Central memory CD8-positive, alpha-beta T cell (primary cell): ENCODE measurements at regions not wholly inside any gene's neighbourhood (a gene's known extent, or its start where the extent isn't known, plus 50 kb on each side); places are given as distances from the start of the nearest gene placed in this dataset.
"Not testable (repeated sequence)": the region's sequence is repeated elsewhere in the genome, so short reads cannot be mapped to it uniquely, and the experiment has no call there.

ENCODE experiments used
- ATAC-seq: fragments of 150-1000 bp; cut with Tn5 transposase; replicated peaks from 2 replicates; pipeline ENCODE4 v1.10.0; 2022; ENCODE audit warnings: mild to moderate bottlenecking, moderate FRiP score, moderate number of reproducible peaks; ENCODE audit not compliant: poor library complexity, severe bottlenecking; ENCODE audit errors: extremely low read depth
- DNase-seq, 2 donors: peaks; one replicate each; pipeline ENCODE4 v3.0.0; 2021; ENCODE audit warnings: low spot score in 2 of 2
- H3K27ac Mint-ChIP-seq: one replicate; pipeline ENCODE4 v1.8.0; 2022; ENCODE audit warnings: low read depth, mild to moderate bottlenecking, moderate library complexity, mixed read lengths
- H3K27me3 Mint-ChIP-seq: one replicate; pipeline ENCODE4 v1.8.0; 2022; ENCODE audit warnings: mixed read lengths
- H3K36me3 Mint-ChIP-seq: one replicate; pipeline ENCODE4 v1.8.0; 2022; ENCODE audit warnings: mild to moderate bottlenecking, moderate library complexity, mixed read lengths; ENCODE audit not compliant: insufficient read depth
- H3K4me1 Mint-ChIP-seq: one replicate; pipeline ENCODE4 v1.8.0; 2022; ENCODE audit warnings: mixed read lengths
- H3K4me3 Mint-ChIP-seq: one replicate; pipeline ENCODE4 v1.8.0; 2022; ENCODE audit warnings: mild to moderate bottlenecking, moderate library complexity, mixed read lengths
- H3K9me3 Mint-ChIP-seq: one replicate; pipeline ENCODE4 v1.8.0; 2022; ENCODE audit warnings: mixed read lengths

DNA sequence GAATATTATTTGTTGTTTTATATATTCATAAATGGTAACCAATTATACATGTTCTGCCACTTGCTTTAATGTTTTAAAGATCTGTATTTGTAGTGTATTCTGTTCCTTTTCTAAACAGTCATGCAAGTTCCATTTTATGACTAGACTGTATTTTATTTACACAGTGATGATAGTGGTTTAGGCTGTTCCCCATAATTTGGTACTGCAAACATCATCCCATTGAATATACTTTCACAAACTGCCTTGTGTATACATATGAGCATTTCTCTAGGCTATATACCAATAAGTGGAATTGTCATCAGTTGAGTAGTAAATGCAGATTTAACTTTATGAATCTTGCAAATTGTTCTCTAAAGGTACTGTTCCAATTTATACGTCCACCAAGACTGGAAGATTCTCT, 738.0 kb downstream of the EPHA7 start:
- peaks cover 6% of the 10 kb centered on the region for H3K9me3 Mint-ChIP-seq
- no peaks in the 10 kb centered on the region for H3K4me1 Mint-ChIP-seq
- H3K4me3 Mint-ChIP-seq, result no peak overlapping the region
- H3K27ac Mint-ChIP-seq, result no peak overlapping the region
- DNase-seq, result no peak
- no peaks in the 10 kb centered on the region for H3K36me3 Mint-ChIP-seq
- H3K27me3 Mint-ChIP-seq, result no peaks in the 10 kb centered on the region
- ATAC-seq, result no peak

GRCh38 chr6:92671462-92671861, 747.9 kb downstream of the EPHA7 start:
- not testable (repeated sequence) for H3K4me1 Mint-ChIP-seq, H3K36me3 Mint-ChIP-seq, H3K4me3 Mint-ChIP-seq, H3K27ac Mint-ChIP-seq, H3K27me3 Mint-ChIP-seq, DNase-seq, ATAC-seq
- H3K9me3 Mint-ChIP-seq, result peaks cover 19% of the 10 kb centered on the region

- Mint-ChIP-seq H3K4me3 (no peak overlapping the region), H3K4me1 (no peaks in the 10 kb centered on the region), H3K27me3 (no peaks in the 10 kb centered on the region), H3K27ac (no peak overlapping the region), H3K9me3 (peaks cover 12% of the 10 kb centered on the region), H3K36me3 (no peaks in the 10 kb centered on the region)
- no peak for DNase-seq
- no peak for ATAC-seq
Measured at GRCh38 chr6:92667843-92668242, 751.5 kb downstream of the EPHA7 start.

- H3K27me3 Mint-ChIP-seq, result no peaks in the 10 kb centered on the region
- DNase-seq, result no peak
- ATAC-seq, result no peak
- H3K36me3 Mint-ChIP-seq, result no peaks in the 10 kb centered on the region
- no peaks in the 10 kb centered on the region for H3K4me1 Mint-ChIP-seq
- peaks cover 9% of the 10 kb centered on the region for H3K9me3 Mint-ChIP-seq
- no peak overlapping the region for H3K4me3 Mint-ChIP-seq
- H3K27ac Mint-ChIP-seq, result no peak overlapping the region
Measured at GRCh38 chr6:92648364-92649086, 770.8 kb downstream of the EPHA7 start.

DNA sequence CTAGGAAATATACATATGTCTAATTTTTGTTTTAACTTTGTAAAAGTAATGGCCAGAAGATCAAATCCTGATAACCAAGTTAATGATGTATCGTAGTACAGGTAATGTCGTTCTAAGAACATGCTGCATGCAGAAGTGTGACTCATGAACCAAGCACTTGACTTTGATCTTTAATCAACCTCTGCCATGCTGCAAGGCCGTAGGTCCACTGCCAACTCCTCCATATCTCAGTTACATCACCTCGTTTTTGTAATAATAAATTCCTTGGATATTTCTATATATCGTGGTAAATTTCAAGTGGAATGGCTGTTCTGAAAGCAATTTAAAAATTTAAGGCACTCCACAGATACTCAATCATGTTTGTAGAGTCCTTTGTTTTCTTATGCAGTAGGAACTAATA, 771.7 kb downstream of the EPHA7 start:
- DNase-seq (no peak), ATAC-seq (no peak)
- Mint-ChIP-seq H3K27ac (no peak overlapping the region), H3K9me3 (peaks cover 9% of the 10 kb centered on the region), H3K4me3 (no peak overlapping the region), H3K27me3 (no peaks in the 10 kb centered on the region), H3K4me1 (no peaks in the 10 kb centered on the region), H3K36me3 (no peaks in the 10 kb centered on the region)

DNA sequence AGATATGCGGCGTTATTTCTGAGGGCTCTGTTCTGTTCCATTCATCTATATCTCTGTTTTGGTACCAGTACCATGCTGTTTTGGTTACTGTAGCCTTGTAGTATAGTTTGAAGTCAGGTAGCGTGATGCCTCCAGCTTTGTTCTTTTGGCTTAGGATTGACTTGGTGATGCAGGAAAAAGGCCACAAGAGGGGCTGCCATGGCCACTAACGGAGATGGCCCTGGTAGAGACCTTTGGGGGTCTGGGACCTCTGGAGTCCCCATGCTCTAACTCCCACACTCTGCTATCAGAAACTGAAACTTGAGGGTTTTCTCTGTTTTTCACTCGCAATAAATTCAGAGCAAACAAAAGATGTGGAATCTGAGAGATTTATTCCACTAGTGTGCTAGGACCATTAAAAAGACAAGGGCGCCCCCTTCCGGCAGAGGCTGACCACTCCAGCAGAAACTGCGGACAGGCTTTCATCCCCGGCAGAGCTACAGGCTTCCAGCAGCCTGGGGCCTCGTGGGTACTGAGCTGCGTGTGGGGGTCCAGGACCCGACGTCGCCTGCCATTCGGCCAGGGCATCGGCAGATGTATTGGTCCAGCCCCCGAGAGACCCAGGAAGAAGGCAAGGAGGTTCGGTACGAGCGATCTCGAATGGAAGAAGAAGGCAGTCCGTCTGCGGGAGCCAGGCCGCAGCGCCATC, 775.1 kb downstream of the EPHA7 start:
- H3K36me3 Mint-ChIP-seq, ATAC-seq, H3K27me3 Mint-ChIP-seq, H3K4me1 Mint-ChIP-seq, DNase-seq, H3K9me3 Mint-ChIP-seq, H3K27ac Mint-ChIP-seq, H3K4me3 Mint-ChIP-seq: not testable (repeated sequence)

- DNase-seq (no peak), ATAC-seq (no peak)
- Mint-ChIP-seq H3K9me3 (peaks cover 21% of the 10 kb centered on the region), H3K4me1 (no peaks in the 10 kb centered on the region), H3K27me3 (no peaks in the 10 kb centered on the region), H3K4me3 (no peak overlapping the region), H3K27ac (no peak overlapping the region), H3K36me3 (peaks cover 4% of the 10 kb centered on the region)
Measured at GRCh38 chr6:92635553-92636153, 783.7 kb downstream of the EPHA7 start.

DNA sequence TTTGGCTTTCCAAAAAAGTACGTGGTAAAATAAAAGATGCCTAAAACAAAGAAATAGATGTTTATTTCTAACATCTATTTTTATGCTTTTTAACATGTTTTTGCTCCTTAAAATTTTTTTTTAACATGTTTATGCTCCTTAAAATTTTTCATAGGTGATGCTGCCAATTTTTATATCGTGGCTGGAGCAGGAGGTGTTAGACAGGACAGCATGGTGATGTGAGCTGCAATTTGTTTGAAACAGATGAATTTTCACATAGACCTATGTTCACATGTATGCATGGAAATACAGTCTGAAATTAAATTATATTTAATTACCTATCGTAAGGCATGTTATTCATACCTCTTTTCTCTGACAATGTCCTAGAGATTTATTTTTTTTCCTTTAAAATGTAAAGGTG, 784.8 kb downstream of the EPHA7 start:
- ATAC-seq (no peak), DNase-seq (no peak)
- Mint-ChIP-seq H3K4me1 (no peaks in the 10 kb centered on the region), H3K9me3 (peaks cover 21% of the 10 kb centered on the region), H3K27me3 (no peaks in the 10 kb centered on the region), H3K27ac (no peak overlapping the region), H3K4me3 (no peak overlapping the region), H3K36me3 (peaks cover 4% of the 10 kb centered on the region)

DNA sequence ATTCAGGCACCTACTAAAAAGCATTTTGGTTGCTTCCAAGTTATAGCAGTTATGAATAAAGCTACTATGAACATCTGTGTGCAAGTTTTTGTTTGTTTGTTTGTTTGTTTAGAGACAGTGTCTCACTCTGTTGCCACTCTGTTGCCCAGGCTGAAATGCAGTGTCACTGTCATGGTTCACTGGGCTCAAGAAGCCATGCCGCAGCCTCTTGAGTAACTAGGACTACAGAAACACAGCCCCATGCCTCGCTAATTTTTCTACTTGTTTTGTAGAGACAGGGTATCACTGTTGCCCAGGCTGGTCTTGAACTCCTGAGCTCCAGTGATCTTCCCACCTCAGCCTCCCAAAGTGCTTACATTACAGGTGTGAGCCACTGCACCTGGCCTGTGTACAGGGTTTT, 795.9 kb downstream of the EPHA7 start:
- no peak for ATAC-seq

GRCh38 chr6:92617721-92618120, 801.6 kb downstream of the EPHA7 start:
- DNase-seq, result no peak

More for the DNA sequence above, 795.9 kb downstream of the EPHA7 start:
- peaks cover 20% of the 10 kb centered on the region for H3K9me3 Mint-ChIP-seq
- H3K4me3 Mint-ChIP-seq, result no peak overlapping the region
- no peaks in the 10 kb centered on the region for H3K36me3 Mint-ChIP-seq
- no peak overlapping the region for H3K27ac Mint-ChIP-seq
- no peaks in the 10 kb centered on the region for H3K4me1 Mint-ChIP-seq
- H3K27me3 Mint-ChIP-seq, result no peaks in the 10 kb centered on the region
- no peak for DNase-seq

DNA sequence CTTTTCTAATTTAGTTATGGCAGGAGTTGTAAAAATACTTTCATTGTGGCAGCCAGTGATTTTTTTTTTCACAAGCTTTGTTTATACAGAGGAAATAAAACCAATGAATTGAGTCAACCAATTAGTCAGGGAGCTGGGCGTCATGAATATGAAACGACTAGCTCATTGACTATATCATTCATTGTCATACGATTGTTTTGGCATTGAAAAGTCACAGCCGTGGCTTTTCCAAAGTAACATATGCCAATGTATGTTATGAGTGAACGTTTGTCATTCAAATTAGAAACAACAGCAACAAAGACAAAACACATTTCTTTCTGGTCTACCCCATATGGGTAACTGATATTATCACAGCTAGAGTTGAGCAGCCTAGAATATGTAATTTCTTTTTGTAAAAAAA, 810.6 kb downstream of the EPHA7 start:
- Mint-ChIP-seq H3K4me1 (no peaks in the 10 kb centered on the region), H3K4me3 (no peak overlapping the region), H3K36me3 (no peaks in the 10 kb centered on the region), H3K27me3 (no peaks in the 10 kb centered on the region), H3K27ac (no peak overlapping the region), H3K9me3 (peaks cover 24% of the 10 kb centered on the region)
- no peak for ATAC-seq
- DNase-seq, result no peak

More at GRCh38 chr6:92617721-92618120, 801.6 kb downstream of the EPHA7 start:
- no peaks in the 10 kb centered on the region for H3K36me3 Mint-ChIP-seq
- H3K27ac Mint-ChIP-seq, result no peak overlapping the region
- H3K27me3 Mint-ChIP-seq, result no peaks in the 10 kb centered on the region
- ATAC-seq, result no peak
- peaks cover 29% of the 10 kb centered on the region for H3K9me3 Mint-ChIP-seq
- no peak overlapping the region for H3K4me3 Mint-ChIP-seq
- H3K4me1 Mint-ChIP-seq, result no peaks in the 10 kb centered on the region

DNA sequence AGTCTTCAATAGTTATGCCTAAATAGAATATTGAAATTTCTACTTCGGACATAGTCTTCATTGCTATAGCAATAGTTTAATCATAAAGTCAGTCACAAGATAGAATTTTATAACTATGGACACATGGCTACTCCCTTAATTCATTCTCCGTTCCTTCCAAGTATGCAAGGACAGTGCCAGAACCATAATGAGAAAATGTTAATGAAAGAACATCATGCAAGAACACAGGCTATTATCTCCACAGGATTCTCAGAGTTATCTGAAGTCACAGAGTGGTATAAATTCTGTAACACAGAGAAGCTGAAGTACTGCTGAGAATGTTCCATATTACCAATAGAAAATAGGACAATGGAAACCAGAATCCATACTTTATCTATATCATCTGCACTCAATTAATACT, 826.2 kb downstream of the EPHA7 start:
- Mint-ChIP-seq H3K27ac (no peak overlapping the region), H3K4me3 (no peak overlapping the region), H3K36me3 (no peaks in the 10 kb centered on the region), H3K4me1 (no peaks in the 10 kb centered on the region), H3K9me3 (peaks cover 5% of the 10 kb centered on the region), H3K27me3 (no peaks in the 10 kb centered on the region)
- DNase-seq, result no peak
- no peak for ATAC-seq

DNA sequence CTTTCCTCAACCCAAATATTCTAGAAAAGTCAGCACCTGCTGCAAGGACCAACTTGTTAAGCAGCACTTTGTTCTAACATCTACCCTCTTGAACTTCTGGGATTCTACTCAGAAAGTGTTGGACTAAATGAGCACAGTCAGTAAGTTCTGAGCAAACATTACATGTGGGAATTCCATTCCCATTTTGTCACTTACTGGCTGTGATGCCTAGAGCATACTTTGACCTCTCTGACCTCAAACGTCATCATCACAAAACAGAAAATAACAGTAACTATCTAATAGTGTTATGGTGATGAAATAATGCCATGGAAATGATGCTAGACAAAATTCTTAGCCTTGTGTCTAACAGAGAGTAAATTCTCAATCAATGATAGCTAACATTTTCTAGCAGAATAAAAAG, 829.4 kb downstream of the EPHA7 start:
- no peak for DNase-seq
- no peak for ATAC-seq
- peaks cover 4% of the 10 kb centered on the region for H3K9me3 Mint-ChIP-seq
- H3K36me3 Mint-ChIP-seq, result no peaks in the 10 kb centered on the region
- H3K27ac Mint-ChIP-seq, result no peak overlapping the region
- no peaks in the 10 kb centered on the region for H3K27me3 Mint-ChIP-seq
- H3K4me3 Mint-ChIP-seq, result no peak overlapping the region
- no peaks in the 10 kb centered on the region for H3K4me1 Mint-ChIP-seq
